Fibroblast of skin of abdomen (primary cell): ENCODE measurements at regions not wholly inside any gene's neighbourhood (a gene's known extent, or its start where the extent isn't known, plus 50 kb on each side); places are given as distances from the start of the nearest gene placed in this dataset.
"Not testable (repeated sequence)": the region's sequence is repeated elsewhere in the genome, so short reads cannot be mapped to it uniquely, and the experiment has no call there.

Experiments used
- DNase-seq: peaks from one replicate; pipeline ENCODE4 v3.0.0-alpha.2; 2013

- no peak for DNase-seq
Observed at GRCh38 chr6:74479960-74480359, 725.9 kb downstream of the COL12A1 start.

GRCh38 chr6:74479420-74479819 is 726.4 kb downstream of the COL12A1 start:
- no peak for DNase-seq

GRCh38 chr6:74474046-74474445 is 731.8 kb downstream of the COL12A1 start:
- DNase-seq: not testable (repeated sequence)

- not testable (repeated sequence) for DNase-seq
Observed at GRCh38 chr6:74468552-74468951, 737.3 kb downstream of the COL12A1 start.

DNA sequence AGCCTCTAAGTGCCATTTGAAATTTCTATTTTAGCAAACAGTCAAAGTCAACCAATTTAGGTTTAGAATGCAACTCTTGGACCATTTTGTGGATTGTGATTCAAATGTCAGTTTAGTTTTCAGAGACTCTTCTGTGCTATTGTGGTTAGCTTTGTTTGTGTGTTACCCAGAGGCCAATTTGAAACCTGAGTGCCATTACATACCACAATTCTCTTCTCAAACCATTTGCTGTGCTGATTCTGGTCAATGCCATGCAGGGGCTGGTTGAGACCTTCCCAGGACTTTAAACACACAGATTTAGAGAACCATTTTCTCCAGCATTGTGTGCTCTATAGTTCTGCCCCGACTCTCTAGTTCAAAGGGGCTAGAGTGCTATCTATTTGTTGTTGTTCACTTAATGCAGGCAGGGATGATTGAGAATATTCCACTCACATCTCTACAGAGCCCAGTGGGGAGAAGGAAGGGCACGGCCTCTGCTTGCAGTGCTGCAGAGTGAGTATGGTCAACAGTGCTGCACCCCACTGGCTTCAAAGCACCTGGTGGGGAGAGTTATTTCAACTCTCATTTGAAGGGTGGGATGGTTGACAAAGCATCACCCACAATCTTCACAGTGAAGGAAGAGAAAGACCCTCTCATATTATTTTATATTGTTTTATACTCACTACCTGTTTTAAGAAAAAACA is 738.2 kb downstream of the COL12A1 start:
- no peak for DNase-seq

DNA sequence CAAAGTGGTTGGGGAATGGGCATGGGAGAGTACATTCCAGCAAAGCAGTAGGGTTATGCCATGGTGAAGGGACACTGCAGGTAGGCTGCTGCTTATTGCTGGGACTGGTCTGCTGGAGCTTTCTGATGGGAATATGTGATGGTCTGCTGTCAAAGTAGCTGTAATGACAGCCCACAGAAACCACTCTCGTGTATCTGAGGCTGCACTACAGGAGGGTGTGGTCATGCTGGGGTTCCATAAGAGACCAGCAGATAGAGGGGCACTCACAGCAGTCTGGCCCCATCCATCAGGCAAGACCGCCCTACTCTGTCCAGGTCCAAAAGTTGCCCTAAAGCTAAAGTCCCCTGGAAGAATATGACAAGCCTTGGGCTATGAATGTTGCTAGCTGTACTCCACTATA is 739.3 kb downstream of the COL12A1 start:
- no peak for DNase-seq

- DNase-seq: no peak
Observed at GRCh38 chr6:74459260-74459659, 746.6 kb downstream of the COL12A1 start.

DNA sequence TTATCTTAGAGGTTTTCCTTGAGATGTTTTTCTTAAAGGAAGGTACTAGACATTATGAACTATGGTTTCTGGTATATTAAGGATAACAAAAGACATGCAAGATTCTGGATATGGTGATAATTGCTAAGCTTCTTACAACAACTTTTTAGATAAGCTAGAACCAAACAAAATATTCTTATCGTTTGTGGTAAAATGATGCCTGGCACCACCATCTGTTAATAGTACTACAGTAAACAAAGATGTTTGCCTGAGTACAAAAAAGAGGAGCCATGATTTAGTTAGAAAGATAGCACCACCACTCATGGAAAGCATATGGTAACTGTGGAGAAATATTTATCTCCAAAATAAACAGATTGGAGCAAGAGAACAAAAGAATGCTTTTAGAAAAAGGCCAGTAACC is 747.3 kb downstream of the COL12A1 start:
- DNase-seq: no peak

GRCh38 chr6:74455786-74456185 is 750.1 kb downstream of the COL12A1 start:
- DNase-seq: no peak

GRCh38 chr6:74451953-74452352 is 753.9 kb downstream of the COL12A1 start:
- DNase-seq: no peak

DNA sequence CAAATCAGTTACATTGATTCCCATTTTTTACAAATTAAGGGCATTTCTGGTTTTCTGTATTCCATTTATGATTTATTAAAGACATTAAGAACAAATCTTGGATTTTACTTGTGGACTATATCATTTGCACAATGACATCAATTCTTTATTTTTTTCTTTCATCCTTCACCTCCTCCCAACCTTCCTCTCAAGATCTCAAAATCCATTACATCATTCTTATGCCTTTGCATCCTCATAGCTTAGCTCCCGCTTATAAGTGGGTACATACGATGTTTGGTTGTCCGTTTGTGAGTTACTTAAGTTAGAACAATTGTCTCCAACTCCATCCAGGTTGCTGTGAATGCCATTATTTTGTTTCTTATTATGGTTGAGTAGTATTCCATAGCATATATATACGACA is 752.8 kb downstream of the CD109 start:
- no peak for DNase-seq

- DNase-seq: peak; percentile 58
Observed at GRCh38 chr6:74447013-74447412, 751.0 kb downstream of the CD109 start.

GRCh38 chr6:74439123-74439811 is 743.3 kb downstream of the CD109 start:
- DNase-seq: no peak

- not testable (repeated sequence) for DNase-seq
Observed at GRCh38 chr6:74438395-74438794, 742.4 kb downstream of the CD109 start.

DNA sequence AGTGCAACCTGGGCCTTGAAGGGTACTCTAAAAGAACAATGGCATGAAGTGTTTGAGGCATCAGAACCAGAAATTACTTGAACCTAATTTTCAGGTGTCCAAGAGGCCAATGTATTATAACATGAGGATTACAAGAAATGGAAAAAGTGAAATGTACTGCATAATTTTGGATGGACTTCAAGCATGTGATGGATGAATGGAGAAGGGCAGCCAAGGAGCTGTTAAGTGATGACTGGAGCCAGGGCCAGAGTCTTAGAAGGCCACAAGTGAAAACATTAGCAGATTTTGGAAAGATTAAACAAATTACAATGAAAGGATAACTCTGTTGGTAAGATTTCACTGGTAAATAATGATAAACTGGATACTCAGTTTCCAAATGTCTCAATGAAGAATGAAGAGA is 738.2 kb downstream of the CD109 start:
- DNase-seq: no peak

- DNase-seq: peak; percentile 31
Observed at GRCh38 chr6:74431873-74432580, 736.0 kb downstream of the CD109 start.

- no peak for DNase-seq
Observed at GRCh38 chr6:74420221-74420620, 724.2 kb downstream of the CD109 start.

GRCh38 chr6:74415056-74415455 is 719.1 kb downstream of the CD109 start:
- DNase-seq: peak; percentile 38

- DNase-seq: peak; percentile 83
Observed at GRCh38 chr6:74410630-74411029, 714.6 kb downstream of the CD109 start.

GRCh38 chr6:74409447-74409846 is 713.4 kb downstream of the CD109 start:
- DNase-seq: peak; percentile 81

GRCh38 chr6:74408844-74409243 is 712.8 kb downstream of the CD109 start:
- peak; percentile 4 for DNase-seq

DNA sequence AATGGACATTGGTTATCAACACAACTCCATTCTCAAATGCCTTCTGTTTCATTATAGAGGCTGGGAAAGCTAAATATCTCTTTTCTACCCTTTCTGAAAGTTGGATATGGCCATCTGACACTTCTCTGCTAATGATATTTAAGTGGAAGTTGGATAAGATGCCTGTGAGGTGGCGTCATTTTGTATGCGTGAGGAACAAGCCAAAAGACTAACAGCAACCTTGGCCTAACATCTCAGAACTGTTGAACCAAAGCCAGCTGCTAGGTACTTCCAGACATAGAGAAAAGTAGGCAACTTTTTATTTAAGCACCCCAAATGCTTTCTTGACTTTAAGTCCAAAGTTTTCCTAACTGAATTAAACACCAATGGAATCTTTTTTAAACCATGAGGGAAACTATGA is 708.4 kb downstream of the CD109 start:
- DNase-seq: peak; percentile 2

DNA sequence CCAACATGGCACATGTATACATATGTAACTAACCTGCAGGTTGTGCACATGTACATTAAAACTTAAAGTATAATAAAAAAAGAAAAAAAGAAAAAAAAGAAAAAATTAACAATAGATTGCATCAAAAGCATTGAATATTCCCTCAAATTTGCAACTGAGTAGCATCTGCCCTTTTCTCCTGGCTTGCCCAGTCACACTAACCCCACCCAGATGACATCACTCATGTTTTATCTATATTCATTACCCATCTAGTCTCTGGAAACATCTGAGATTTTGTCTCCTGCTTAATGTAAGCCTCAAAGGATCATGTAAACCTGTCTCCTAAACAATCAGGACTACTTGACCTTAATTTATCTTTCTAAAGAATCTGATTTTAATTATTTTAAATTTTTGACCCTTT is 706.8 kb downstream of the CD109 start:
- no peak for DNase-seq

DNA sequence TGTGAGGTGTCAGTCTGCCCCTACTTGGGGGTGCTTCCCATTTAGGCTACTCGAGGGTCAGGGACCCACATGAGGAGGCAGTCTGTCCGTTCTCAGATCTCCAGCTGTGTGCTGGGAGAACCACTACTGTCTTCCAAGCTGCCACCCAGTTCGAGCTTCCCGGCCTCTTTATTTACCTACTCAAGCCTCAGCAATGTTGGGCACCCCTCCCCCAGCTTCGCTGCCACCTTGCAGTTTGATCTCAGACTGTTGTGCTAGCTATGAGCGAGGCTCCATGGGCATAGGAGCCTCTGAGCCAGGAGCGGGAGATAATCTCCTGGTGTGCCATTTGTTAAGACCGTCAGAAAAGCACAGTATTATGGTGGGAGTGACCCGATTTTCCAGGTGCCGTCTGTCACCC is 682.4 kb downstream of the CD109 start:
- not testable (repeated sequence) for DNase-seq
